GM19395 (cell line): ENCODE measurements at regions not wholly inside any gene's neighbourhood (a gene's known extent, or its start where the extent isn't known, plus 50 kb on each side); places are given as distances from the start of the nearest gene placed in this dataset.

Source experiments
- ATAC-seq: cut with Tn5 transposase; IDR thresholded peaks from one replicate; pipeline ENCODE4 v1.9.1; 2021; ENCODE audit warnings: mild to moderate bottlenecking, moderate library complexity; ENCODE audit not compliant: unreplicated experiment

GRCh38 chr2:18467749-18468360 is 92.6 kb downstream of the RDH14 start:
- no peak for ATAC-seq

DNA sequence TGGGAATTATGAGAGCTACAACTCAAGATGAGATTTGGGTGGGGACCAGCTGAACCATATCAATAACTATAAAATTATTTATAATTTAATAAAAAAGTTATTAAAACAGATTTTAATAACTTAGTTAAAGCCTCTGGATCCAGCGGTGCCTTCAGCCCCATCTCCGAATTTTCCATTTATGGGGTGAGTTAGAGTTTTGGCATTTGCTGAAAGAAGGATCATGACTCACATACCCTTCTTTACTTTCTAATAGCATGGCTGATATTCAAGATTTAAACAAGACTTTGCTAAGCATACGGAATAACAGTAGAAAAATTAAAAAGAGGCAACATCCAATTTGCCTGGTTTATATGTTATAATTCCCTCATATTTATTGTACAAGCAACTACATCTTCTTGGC is 94.5 kb downstream of the RDH14 start:
- no peak for ATAC-seq

DNA sequence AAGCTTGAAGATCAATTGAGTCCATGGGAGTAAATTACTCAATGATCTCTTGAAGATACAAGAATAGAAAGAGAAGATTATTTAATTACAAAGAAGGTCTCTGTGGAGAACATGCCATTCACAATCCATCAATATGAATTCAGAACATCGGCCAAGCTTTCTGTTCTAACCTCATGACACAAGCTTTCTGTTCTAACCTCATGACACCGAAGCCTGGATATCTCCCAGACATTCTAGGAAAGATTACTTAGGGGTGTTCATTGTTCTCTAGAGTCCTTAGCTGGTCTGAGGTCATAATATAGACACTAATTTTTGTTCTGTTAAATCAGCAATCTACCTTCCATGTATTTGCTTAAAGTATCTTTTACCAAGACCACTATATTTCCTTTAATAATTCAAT is 95.5 kb downstream of the RDH14 start:
- no peak for ATAC-seq

- ATAC-seq, result no peak
Measured at GRCh38 chr2:18456026-18456425, 104.4 kb downstream of the RDH14 start.

- no peak for ATAC-seq
Measured at GRCh38 chr2:18455236-18455862, 105.1 kb downstream of the RDH14 start.

- ATAC-seq, result no peak
Measured at GRCh38 chr2:18454692-18455235, 105.7 kb downstream of the RDH14 start.

GRCh38 chr2:18446715-18447114 is 113.7 kb downstream of the RDH14 start:
- ATAC-seq, result no peak

DNA sequence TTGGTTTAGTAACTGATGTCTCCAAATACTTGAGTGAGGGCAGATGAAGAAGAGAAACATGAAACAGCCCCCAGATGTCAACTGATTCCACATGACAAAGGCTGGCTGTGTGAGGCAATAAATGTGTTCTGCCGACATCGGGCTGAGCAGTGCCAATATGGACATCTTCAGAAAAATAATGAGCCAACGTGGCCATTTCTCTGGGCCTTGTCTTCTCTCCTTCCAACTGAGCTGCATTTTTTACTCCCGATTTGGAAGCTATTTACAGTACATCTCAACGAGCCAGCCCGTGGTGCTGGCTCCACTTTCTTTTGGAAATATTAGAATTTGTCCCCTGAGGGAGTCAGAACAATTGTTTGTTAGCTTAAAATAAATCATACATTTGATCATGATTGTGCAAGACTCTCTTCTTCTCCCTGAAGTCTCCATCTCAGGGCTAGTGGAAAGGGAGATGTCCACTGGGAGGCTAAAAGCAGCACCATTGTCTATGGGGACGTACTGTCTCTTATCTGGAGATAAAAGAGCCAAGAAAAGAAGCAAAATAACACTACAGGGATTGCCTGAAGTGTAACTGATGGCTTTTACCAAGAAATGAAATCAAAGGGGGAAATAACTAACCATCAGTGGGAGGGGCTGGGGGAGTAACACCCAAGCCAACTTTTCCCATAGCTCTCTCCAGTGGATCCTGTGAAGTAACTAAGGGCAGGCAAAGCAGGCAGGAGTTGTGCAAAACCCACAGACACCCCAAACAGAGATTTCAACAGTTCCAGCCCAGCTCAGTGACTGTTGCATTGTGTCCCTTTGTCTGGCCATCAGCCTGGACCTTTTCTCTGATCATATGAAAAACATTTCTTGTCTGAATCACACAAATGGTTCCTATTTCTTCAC is 114.8 kb downstream of the RDH14 start:
- no peak for ATAC-seq

GRCh38 chr2:18444806-18445205 is 115.6 kb downstream of the RDH14 start:
- ATAC-seq, result no peak

GRCh38 chr2:18441583-18441982 is 118.9 kb downstream of the RDH14 start:
- no peak for ATAC-seq

GRCh38 chr2:18440777-18441176 is 119.7 kb downstream of the RDH14 start:
- no peak for ATAC-seq

- no peak for ATAC-seq
Measured at GRCh38 chr2:18440141-18440661, 120.3 kb downstream of the RDH14 start.

- no peak for ATAC-seq
Measured at GRCh38 chr2:18439716-18440115, 120.7 kb downstream of the RDH14 start.

DNA sequence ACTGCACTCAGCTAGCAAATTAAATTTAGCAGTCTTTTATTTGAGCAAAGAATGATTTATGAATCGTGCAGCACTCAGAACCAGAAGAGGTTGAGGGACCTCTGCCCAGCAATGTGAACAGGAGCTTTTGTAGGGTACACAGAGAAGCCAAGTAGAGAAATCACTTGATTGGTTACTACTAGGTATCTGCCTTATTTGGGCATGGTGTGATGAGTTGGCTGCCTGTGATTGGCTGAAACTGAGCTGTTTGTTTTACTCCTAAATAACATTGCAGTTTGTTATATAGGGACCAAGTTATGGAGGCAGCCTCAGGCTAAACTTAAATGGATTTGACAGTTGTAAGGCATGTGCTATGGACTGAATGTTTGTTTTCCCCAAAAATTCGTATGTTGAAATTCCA is 122.5 kb downstream of the RDH14 start:
- ATAC-seq, result no peak

DNA sequence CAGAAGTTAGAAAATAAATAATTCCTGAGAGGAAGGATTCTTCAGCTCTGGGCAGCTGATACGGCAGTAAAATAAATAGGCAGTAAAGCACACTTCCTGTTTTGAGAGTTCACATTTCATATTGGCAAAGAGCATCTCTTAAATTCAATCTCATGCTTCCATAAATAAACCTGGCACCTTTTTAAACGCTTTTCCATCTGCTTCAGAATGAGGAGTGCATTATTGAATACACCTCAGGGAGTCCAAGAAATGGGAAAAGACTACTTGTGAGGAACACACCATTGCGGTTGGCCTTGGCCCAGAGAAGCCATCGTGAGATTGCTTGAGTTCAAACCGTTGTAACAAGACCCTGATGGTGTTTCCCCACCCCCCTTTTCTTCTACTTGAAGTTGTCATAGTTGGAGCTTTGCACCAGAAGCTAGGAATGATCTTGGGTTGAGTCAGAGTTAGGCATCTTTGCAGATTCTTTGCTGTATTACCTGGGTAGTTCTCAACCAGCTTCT is 123.9 kb downstream of the RDH14 start:
- ATAC-seq, result no peak

- ATAC-seq, result peak; percentile 56
Measured at GRCh38 chr2:18435426-18436037, 124.9 kb downstream of the RDH14 start.

DNA sequence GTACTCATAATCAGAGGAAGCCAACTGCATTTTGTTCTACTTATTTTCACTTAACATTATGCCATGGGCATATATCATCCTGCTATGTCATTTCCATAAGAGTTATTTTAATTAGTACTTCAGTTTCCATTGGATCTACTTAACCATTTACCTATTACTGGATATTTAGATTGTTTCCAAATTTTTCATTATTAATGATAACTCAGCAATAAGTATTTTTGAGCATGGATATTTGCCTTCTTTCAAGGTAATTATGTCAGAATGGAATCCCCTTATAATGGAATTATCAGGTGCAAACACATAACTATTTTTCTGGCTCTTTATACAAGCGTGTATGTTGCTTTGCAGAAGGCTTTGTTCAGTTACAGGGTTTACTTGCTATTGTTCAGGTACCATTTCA is 126.6 kb downstream of the RDH14 start:
- no peak for ATAC-seq

DNA sequence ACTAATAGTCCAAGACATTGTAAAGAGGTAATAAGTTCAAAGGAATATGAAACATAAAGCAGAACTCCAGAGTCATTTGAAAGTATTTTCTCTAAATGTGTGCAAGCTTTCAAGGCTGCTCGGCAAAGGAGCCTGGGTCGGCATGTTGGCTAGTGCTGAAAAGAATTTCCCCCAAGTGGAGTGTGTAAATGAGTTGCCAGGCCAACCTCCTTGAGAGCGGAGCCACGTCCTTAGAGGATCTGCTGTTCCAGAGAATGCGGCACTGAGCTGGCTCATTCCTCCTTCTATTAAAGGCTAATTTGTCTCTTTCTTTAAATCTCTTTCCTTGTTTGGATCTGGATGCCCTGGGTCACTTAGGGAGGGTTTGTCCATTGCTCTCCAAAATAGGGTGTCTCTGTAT is 127.5 kb downstream of the RDH14 start:
- ATAC-seq, result no peak

DNA sequence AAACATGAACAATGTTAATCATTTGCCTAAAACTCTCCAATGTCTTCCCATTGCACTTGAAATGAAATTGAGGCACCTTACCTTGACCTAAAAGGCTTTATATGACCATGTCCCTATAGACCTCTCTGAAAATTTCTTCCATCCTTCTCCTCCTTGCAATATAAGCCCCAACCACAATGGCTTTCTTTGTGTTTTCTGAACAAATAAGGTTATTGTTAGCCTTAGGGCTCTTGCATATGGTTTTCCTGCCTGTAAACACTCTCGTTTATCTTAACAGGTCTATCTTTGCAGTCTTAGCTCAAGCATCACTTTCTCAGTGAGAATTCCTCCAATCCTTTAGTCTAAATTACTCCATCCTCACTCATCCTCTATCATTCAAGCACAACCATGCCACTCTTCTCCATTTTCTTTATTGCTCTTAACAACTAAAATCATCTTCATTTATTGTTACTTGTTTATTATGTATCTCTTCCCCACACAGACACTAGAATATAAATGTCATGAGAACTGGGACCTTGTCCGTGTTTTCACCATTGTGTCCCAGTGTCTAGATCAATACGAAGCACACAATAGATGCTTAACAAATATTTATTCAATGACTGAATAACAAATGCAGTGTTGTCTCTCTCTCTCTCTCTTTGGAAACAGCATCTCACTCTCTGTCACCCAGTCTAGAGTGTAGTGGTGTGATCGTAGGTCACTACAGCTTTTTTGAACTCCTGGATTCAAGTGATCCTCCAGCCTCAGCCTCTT is 129.3 kb downstream of the RDH14 start:
- ATAC-seq, result no peak

GRCh38 chr2:18428516-18428915 is 131.9 kb downstream of the RDH14 start:
- no peak for ATAC-seq
